ENCODE measurements at regions not wholly inside any gene's neighbourhood (a gene's known extent, or its start where the extent isn't known, plus 50 kb on each side); places are given as distances from the start of the nearest gene placed in this dataset.
A peak's percentile ranks its signal among the peaks of the same experiment; 100 is the strongest.

DNA sequence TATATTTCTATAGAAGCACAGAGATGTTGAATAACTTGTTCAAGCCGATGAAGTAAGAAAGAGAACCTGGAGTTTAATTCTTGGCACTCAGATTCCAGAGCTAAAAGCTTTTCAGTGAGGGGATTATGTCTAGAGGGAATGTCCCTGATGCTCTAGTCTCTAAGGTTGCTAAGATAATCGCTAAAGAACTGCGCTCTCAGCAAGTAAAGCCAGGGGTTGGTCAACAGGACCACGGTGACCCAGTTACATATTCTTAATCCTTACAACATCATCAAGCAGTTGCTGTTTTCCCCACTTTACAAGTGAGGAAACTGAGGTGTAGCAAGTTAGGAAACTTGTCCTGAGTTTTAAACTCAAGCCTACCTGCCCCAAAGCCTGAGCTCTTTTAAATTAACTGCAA, 110.8 kb downstream of the DAD1 start:
- Histone ChIP-seq H4K20me1 (ENCODE audit: insufficient read depth, low read depth, low read length) (no peaks in the 10 kb centered on the region), H3K4me1 (ENCODE audit: low read length) (peaks cover 55% of the 10 kb centered on the region), H3K4me3 (ENCODE audit: low read length) (no peak overlapping the region), H3K79me2 (ENCODE audit: low read length) (no peaks in the 10 kb centered on the region), H3K9me3 (ENCODE audit: low read length) (no peaks in the 10 kb centered on the region), H3K27me3 (ENCODE audit: low read length) (no peaks in the 10 kb centered on the region), H3K9me2 (replicated peaks; ENCODE audit: insufficient read depth, low read length) (no peaks in the 10 kb centered on the region), H2AFZ (ENCODE audit: low read length) (no peak overlapping the region), H3K27ac (ENCODE audit: low read length) (no peak overlapping the region), H3K9ac (ENCODE audit: low read length) (no peak overlapping the region), H3K36me3 (ENCODE audit: insufficient read depth, low read length) (no peaks in the 10 kb centered on the region), H3K4me2 (ENCODE audit: low read depth, low read length, poor library complexity, severe bottlenecking) (no peak overlapping the region)
- DNase-seq = no peak

DNA sequence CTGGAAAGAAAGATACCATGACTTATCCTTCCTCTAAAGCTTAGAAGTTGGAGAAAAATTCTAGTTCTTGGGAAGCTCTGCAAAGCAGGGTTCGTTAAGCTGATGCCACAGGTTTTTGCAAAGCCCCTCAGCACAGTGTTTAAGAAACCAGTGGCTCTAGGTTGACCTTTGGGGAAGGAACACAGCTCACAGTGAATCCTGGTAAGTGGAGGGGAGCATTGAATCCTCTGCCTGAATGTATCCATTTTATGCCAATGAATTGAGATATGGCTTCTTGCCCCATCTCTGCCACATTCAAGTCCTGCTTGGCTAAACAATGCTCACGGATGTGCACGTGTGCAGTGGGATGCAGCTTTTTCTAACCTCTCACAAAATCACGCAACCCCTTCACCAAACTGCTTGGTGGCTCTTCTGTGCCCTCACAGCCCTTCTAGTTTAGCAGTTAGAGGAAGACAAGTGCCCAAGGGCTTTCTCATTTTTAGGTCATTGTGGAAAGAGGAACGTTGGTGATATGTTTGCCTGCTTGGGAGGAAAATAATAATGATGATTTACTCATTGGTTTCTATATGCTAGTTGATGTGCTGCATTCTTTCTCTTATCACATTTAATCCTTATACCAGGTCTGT, 111.3 kb downstream of the DAD1 start:
- Histone ChIP-seq H3K9me2 (replicated peaks; ENCODE audit: insufficient read depth, low read length) (no peaks in the 10 kb centered on the region), H3K4me2 (ENCODE audit: low read depth, low read length, poor library complexity, severe bottlenecking) (no peak overlapping the region), H3K27ac (ENCODE audit: low read length) (no peak overlapping the region), H3K27me3 (ENCODE audit: low read length) (no peaks in the 10 kb centered on the region), H3K9ac (ENCODE audit: low read length) (no peak overlapping the region; the same call in 1 of the 2 replicates), H3K4me3 (ENCODE audit: low read length) (no peak overlapping the region), H3K79me2 (ENCODE audit: low read length) (no peaks in the 10 kb centered on the region), H3K9me3 (ENCODE audit: low read length) (no peaks in the 10 kb centered on the region), H2AFZ (ENCODE audit: low read length) (peak overlapping the region; percentile 32; the same call in 1 of the 2 replicates), H4K20me1 (ENCODE audit: insufficient read depth, low read depth, low read length) (no peaks in the 10 kb centered on the region), H3K4me1 (ENCODE audit: low read length) (peaks cover 60% of the 10 kb centered on the region), H3K36me3 (ENCODE audit: insufficient read depth, low read length) (no peaks in the 10 kb centered on the region)
- DNase-seq = no peak

DNA sequence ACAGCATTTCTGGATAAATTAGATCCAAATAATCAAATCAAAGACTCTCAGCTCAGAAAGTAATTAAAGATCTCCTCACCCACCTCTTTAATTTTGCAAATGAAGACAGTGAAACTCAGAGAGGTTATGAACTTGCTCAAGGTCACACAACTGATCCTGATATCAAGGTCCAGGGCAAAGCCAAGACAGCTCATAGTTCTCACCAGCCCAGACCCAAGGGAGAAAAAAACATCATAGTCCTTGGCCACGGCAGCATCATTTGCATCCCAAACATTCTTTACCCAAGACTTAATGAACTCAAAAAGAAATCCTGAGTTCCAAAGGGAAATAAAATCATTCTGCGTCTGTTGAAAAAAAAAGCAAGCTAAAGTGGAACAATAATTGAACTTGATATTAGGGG, 112.1 kb downstream of the DAD1 start:
- no peaks in the 10 kb centered on the region for H3K27me3 ChIP-seq (ENCODE audit: low read length)
- H3K9me3 ChIP-seq (ENCODE audit: low read length) = no peaks in the 10 kb centered on the region
- H3K9me2 ChIP-seq (replicated peaks; ENCODE audit: insufficient read depth, low read length) = no peaks in the 10 kb centered on the region
- H3K4me2 ChIP-seq (ENCODE audit: low read depth, low read length, poor library complexity, severe bottlenecking) = peak overlapping the region; percentile 3
- H3K27ac ChIP-seq (ENCODE audit: low read length) = no peak overlapping the region
- no peaks in the 10 kb centered on the region for H4K20me1 ChIP-seq (ENCODE audit: insufficient read depth, low read depth, low read length)
- no peaks in the 10 kb centered on the region for H3K79me2 ChIP-seq (ENCODE audit: low read length)
- no peak overlapping the region for H3K4me3 ChIP-seq (ENCODE audit: low read length)
- DNase-seq = no peak
- H3K9ac ChIP-seq (ENCODE audit: low read length) = no peak overlapping the region
- no peaks in the 10 kb centered on the region for H3K36me3 ChIP-seq (ENCODE audit: insufficient read depth, low read length)
- H3K4me1 ChIP-seq (ENCODE audit: low read length) = peaks cover 65% of the 10 kb centered on the region
- no peak overlapping the region for H2AFZ ChIP-seq (ENCODE audit: low read length)

DNA sequence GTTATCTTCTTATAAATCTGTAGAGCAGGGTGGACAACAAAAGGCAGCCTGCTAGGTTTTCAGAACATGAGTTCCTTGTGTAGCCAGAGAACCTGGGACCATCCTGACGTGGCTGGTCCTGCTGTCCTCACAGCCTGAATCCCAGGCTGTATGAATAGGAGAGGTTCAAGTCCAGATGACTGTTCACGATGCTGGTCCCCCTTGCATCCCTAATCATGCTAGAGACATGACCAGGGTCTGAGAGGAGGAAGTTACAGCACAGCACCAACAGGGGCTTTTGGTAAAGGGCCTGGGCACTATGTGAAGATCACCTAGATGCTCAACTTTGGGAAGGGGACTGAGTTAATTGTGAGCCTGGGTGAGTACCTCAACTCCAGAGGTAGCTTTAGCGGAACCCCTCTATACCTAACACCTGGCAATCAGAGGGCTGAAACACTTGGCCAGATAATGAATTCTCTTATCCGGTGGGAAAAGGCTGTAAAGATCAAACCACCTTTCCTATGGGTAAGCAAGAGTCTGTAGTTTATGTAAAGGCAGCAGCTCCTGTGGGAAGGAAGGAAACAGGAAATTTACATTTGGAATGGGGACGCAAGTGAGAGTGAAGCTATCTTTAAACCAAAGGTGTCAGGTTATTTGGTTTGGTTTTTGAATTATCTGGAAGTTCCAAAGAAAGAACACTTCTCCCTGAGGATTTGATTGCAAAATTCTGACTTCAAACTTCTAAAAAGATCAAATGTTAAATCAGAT, 112.8 kb downstream of the DAD1 start:
- Histone ChIP-seq H4K20me1 (ENCODE audit: insufficient read depth, low read depth, low read length) (no peaks in the 10 kb centered on the region), H2AFZ (ENCODE audit: low read length) (no peak overlapping the region), H3K27ac (ENCODE audit: low read length) (no peak overlapping the region)

DNA sequence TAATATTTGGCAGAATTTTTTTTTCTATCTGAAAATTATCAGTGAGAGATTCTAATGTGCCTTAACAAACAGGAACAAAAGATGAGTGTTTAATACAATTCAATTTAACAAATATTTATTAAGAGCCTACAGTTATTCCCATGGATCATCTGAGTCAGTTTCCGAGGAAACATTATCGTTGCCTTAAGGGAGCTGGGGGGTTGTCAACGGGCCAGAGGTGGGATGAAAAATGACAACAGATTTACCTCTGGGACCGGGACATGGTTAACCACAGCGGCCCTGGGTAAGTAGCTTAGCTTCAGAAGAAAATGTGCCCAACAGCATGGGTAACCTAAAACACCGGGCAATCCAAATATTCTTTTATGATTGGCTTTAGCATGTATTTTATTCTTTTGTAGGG, 113.6 kb downstream of the DAD1 start:
- Histone ChIP-seq H3K4me2 (ENCODE audit: low read depth, low read length, poor library complexity, severe bottlenecking) (no peak overlapping the region), H3K4me3 (ENCODE audit: low read length) (no peak overlapping the region), H3K4me1 (ENCODE audit: low read length) (peaks cover 56% of the 10 kb centered on the region)

More for the DNA sequence above, 112.8 kb downstream of the DAD1 start:
- H3K79me2 ChIP-seq (ENCODE audit: low read length) = no peaks in the 10 kb centered on the region
- peaks cover 61% of the 10 kb centered on the region for H3K4me1 ChIP-seq (ENCODE audit: low read length)
- H3K27me3 ChIP-seq (ENCODE audit: low read length) = no peaks in the 10 kb centered on the region
- no peaks in the 10 kb centered on the region for H3K9me2 ChIP-seq (replicated peaks; ENCODE audit: insufficient read depth, low read length)
- no peaks in the 10 kb centered on the region for H3K36me3 ChIP-seq (ENCODE audit: insufficient read depth, low read length)
- H3K9me3 ChIP-seq (ENCODE audit: low read length) = no peaks in the 10 kb centered on the region
- peak overlapping the region; percentile 3 for H3K4me2 ChIP-seq (ENCODE audit: low read depth, low read length, poor library complexity, severe bottlenecking)
- no peak overlapping the region for H3K9ac ChIP-seq (ENCODE audit: low read length)
- no peak for DNase-seq
- no peak overlapping the region for H3K4me3 ChIP-seq (ENCODE audit: low read length)

DNA sequence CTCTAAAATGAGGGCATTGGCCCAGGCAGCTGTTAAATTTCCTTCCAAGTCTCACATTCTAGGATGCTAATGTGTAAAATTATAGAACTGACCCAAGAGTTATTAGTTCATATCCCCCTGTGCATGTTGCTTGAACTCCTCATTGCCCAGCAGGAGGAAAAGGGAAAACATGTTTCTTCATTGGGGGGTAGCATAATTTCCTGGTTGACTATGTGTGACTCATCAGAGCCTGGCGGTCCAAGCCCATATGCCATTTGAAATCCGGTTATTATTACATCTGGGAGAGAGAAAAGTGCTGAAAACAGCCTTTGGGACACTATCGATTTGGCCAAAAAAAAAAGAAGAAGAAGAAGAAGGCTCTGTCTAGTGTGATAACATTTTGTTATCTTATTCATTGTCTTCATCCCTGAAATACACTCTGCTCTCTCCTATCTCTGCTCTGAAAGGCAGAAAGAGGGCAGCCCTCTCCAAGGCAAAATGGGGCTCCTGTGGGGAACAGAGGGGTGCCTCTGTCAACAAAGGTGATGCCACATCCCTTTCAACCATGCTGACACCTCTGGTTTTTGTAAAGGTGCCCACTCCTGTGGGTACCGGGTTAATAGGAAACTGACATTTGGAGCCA, 114.2 kb downstream of the DAD1 start:
- H3K36me3 ChIP-seq (ENCODE audit: insufficient read depth, low read length) = no peaks in the 10 kb centered on the region
- no peak overlapping the region for H3K4me3 ChIP-seq (ENCODE audit: low read length)
- no peak for DNase-seq
- no peak overlapping the region for H3K9ac ChIP-seq (ENCODE audit: low read length)
- no peaks in the 10 kb centered on the region for H3K9me3 ChIP-seq (ENCODE audit: low read length)
- H3K79me2 ChIP-seq (ENCODE audit: low read length) = no peaks in the 10 kb centered on the region
- peaks cover 51% of the 10 kb centered on the region for H3K4me1 ChIP-seq (ENCODE audit: low read length)
- H3K27ac ChIP-seq (ENCODE audit: low read length) = no peak overlapping the region
- no peaks in the 10 kb centered on the region for H3K9me2 ChIP-seq (replicated peaks; ENCODE audit: insufficient read depth, low read length)
- no peak overlapping the region for H2AFZ ChIP-seq (ENCODE audit: low read length)
- no peak overlapping the region for H3K4me2 ChIP-seq (ENCODE audit: low read depth, low read length, poor library complexity, severe bottlenecking)
- no peaks in the 10 kb centered on the region for H3K27me3 ChIP-seq (ENCODE audit: low read length)
- H4K20me1 ChIP-seq (ENCODE audit: insufficient read depth, low read depth, low read length) = no peaks in the 10 kb centered on the region

More for the DNA sequence above, 113.6 kb downstream of the DAD1 start:
- H4K20me1 ChIP-seq (ENCODE audit: insufficient read depth, low read depth, low read length) = no peaks in the 10 kb centered on the region
- no peaks in the 10 kb centered on the region for H3K9me2 ChIP-seq (replicated peaks; ENCODE audit: insufficient read depth, low read length)
- H2AFZ ChIP-seq (ENCODE audit: low read length) = no peak overlapping the region
- no peak overlapping the region for H3K27ac ChIP-seq (ENCODE audit: low read length)
- H3K36me3 ChIP-seq (ENCODE audit: insufficient read depth, low read length) = no peaks in the 10 kb centered on the region
- H3K9me3 ChIP-seq (ENCODE audit: low read length) = no peaks in the 10 kb centered on the region
- no peak for DNase-seq
- no peaks in the 10 kb centered on the region for H3K79me2 ChIP-seq (ENCODE audit: low read length)
- H3K9ac ChIP-seq (ENCODE audit: low read length) = no peak overlapping the region
- H3K27me3 ChIP-seq (ENCODE audit: low read length) = no peaks in the 10 kb centered on the region

DNA sequence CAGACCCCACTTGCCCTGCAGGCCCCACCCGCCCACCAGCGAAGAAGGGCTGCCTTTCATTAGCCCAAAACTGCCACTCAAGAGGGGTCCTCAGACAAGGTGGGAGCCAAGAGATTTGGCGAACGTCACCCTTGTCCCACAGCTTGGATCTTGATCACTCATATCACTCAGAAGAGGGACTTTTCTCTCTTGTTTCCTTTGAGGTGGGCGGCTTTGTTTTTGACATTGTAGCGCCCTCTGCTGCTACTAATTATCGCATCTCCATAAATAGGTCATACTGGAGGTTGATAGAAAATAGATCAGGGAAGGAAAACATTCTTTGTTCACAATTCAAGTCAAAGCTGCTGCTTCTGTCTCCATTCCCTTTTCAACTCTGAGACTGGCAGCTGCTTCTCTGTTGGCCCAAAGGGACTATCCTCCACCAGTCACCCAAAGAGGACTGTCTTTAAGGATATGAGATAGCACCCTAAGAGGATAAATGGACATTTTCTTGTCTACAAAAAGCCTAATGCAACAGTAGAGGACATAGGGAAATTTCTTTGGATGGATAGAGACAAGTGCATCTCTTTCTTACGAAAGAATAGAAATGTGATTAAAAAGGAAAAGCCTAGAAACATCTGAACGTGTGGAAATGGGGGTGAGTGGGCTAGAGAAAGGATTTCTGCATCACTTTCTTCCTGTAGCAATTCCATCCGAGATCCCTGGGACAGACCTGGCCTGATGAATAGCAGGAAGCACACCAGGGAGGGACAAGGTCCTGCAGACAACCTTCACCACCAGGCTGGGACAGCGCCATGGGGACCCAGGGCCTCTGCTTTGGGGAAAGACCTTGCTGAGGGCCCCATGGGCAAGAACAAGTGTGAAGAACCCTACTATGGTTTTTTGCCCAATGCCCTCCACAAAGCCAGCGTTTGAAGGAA, 115.8 kb downstream of the DAD1 start:
- no peak overlapping the region for H3K4me3 ChIP-seq (ENCODE audit: low read length)
- H3K4me2 ChIP-seq (ENCODE audit: low read depth, low read length, poor library complexity, severe bottlenecking) = peak overlapping the region; percentile 5
- no peak overlapping the region for H3K9ac ChIP-seq (ENCODE audit: low read length)
- no peaks in the 10 kb centered on the region for H3K36me3 ChIP-seq (ENCODE audit: insufficient read depth, low read length)
- no peaks in the 10 kb centered on the region for H3K9me3 ChIP-seq (ENCODE audit: low read length)
- peaks cover 48% of the 10 kb centered on the region for H3K4me1 ChIP-seq (ENCODE audit: low read length)
- H3K27me3 ChIP-seq (ENCODE audit: low read length) = no peaks in the 10 kb centered on the region
- no peaks in the 10 kb centered on the region for H3K9me2 ChIP-seq (replicated peaks; ENCODE audit: insufficient read depth, low read length)
- H3K27ac ChIP-seq (ENCODE audit: low read length) = no peak overlapping the region
- H4K20me1 ChIP-seq (ENCODE audit: insufficient read depth, low read depth, low read length) = no peaks in the 10 kb centered on the region
- H2AFZ ChIP-seq (ENCODE audit: low read length) = peak overlapping the region; percentile 16; the same call in 1 of the 2 replicates
- DNase-seq = peak; percentile 93
- no peaks in the 10 kb centered on the region for H3K79me2 ChIP-seq (ENCODE audit: low read length)

Data from Karpas-422 (cell line).